GM19043 (cell line): ENCODE measurements at regions not wholly inside any gene's neighbourhood (a gene's known extent, or its start where the extent isn't known, plus 50 kb on each side); places are given as distances from the start of the nearest gene placed in this dataset.
"Not testable (repeated sequence)": the region's sequence is repeated elsewhere in the genome, so short reads cannot be mapped to it uniquely, and the experiment has no call there.

ENCODE experiments used
- ATAC-seq: cut with Tn5 transposase; IDR thresholded peaks from one replicate; pipeline ENCODE4 v1.9.1; 2021; ENCODE audit warnings: low read depth; ENCODE audit not compliant: unreplicated experiment

DNA sequence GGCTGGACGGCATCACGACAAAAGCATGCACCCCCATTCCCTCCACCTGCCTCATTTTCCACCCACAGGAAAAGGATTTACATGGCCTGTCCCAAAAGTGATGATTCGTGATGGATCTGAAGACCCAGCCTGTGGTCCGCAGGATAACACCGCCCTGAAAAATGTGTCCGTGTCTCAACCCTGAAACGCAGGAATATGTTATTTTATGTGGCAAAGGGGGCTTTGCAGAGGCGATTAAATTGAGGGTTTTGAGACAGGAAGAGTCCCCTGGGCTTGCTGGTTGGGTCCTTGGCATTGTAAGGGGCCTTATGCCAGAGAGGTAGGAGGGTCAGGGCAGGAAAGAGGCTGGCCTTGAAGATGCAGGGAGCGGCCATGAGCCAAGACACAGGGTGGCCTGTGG is 80.2 kb upstream of the PPP2R2D start:
- ATAC-seq: no peak

DNA sequence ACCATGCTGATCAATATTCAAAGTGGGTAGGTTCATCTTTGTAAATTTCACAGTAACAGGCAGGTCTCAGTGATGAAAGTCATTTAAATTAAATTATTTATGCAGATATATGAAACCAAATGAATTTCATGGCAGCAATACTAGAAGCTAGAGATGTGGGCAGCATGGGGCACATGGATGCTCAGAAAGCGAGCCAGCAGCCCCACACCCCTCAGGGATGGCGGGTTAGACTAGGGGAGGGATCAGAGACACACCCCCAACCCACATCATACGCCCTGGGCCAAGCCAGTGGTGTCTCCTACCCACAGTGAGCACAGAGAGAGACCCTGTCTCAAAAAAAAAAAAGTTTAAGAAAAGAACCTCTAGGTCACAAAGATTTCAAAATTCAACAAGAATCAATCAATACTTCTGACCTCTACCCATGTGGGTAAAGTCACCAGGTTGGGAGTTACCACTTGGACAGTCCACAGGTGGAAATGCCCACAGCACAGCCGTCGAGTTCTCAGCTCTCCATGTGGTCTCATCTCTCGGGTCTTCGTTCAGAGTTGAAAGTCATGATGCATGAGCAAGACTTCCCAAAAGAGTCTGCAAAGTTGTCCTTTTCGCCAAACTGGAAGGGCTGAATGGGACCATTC is 79.3 kb upstream of the PPP2R2D start:
- ATAC-seq: no peak

DNA sequence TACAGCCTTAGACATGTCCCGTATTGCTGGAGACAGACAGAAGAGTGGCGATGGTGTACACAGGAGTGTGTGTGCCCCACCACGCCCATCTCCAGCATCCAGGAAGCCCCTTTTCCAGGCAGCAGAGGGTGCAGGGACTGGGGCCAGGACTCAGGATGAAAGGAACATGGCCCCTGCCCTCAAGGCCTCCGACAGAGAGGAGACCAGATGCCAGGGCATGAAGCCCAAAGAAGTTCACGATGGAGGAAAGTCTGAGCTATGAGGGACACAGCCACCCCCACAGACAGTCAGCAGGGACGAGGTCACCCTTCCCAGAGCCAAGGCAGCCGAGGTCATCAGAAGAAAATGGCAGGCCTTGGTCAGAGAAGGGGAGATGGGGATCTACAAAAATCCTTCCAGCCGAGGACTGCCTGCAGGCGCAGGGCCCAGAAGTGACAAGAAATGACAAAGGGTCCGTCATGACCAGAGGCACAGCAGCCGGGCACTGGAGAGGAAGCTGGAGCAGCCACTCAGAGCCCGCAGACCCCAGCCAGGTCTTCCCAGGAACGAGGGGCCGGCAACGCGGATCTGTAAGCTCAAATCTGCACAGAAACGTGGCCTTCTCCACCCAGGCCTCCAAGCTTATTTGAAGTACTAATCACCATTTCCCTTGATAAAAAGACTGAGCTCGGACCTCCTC is 78.7 kb upstream of the PPP2R2D start:
- ATAC-seq: no peak

DNA sequence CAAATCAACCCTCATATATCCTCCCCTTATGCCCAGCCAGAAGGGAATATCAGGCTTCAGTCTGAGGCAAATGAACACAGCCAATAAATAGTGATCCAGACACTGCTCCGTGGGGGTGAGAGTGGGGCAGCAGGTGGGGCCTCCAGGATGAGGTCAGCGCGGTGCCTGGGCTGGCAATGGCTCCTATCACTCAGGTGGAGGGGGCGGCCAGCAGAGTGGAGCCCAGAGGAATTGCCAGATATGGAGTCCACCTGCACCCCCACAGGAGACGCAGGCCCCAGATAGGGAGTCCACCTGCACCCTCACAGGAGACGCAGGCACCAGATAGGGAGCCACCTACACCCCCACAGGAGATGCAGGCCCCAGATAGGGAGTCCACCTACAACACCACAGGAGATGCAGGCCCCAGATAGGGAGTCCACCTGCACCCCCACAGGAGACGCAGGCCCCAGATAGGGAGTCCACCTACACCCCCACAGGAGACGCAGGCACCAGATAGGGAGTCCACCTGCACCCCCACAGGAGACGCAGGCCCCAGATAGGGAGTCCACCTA is 78.0 kb upstream of the PPP2R2D start:
- ATAC-seq: no peak

GRCh38 chr10:131823601-131824099 is 77.2 kb upstream of the PPP2R2D start:
- not testable (repeated sequence) for ATAC-seq

DNA sequence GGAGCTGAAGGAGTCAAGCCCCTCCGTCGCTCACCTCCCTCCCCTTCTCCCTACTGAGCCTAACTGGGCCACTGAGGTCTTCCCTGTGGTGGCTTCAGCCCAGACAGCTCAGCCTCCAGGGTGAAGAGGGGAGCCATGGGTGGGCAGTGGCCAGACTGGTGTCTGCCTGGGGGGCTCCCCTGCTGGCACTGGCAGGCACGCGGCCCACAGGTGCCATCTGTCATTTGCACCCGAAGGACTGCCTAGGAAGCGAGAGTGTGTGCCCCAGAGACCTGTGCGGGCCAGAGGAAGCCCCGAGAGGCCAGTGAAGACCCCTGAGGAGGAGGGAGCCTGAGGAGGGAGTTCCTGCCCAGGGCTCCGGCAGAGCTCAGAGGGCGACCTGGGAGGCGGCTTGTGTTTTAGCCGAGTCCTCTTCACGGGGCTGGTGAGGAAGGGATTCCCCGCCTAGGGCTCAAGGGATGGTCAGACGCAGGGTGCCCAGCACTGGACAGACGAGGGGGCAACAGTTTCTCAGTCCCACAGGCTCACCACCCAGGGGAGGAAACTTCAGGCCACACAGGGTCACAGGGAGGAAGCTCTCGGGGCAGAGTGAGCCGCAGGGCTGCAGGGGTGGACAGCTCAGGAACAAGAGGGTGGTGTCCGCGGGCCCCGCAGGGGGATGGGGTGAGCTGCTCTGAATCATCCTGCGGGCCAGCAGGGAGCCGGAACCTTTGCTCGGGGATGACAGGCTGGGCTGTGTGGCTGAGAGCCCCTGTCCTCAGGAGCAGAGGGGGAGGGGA is 76.2 kb upstream of the PPP2R2D start:
- ATAC-seq: no peak

DNA sequence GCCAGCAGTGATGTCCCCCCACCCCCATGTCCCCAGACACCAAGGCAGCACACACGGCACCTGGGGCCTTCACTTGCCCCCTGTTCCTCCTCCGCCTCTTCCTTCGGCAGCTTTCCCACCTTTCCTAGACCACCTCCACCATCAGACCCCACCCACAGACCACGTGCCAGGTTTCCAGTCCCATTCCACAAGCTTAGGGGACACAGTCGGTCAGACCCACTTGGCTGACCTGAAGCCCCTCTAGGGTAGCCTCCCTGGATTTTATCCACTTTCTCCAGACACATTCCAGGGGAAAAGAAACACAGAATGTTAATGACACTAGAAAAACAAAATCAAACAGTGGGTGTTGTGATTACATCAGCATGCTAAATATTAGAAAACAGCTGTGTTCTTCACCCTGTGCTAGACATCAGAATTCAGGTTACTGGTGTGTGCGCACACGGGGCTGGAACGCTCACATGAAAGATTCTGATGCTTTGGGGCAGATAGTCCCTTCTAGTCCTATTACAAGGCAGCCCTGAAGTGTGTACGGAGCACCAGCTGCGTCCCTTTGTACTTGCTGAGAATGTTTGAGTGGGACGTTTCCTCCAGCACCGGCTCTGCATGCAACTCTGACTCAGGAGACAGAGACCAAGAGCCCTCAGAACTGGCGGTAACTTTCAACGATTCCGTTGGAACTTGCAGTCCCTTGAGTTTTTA is 75.5 kb upstream of the PPP2R2D start:
- ATAC-seq: no peak

- ATAC-seq: no peak
Observed at GRCh38 chr10:131825960-131826650, 74.7 kb upstream of the PPP2R2D start.

DNA sequence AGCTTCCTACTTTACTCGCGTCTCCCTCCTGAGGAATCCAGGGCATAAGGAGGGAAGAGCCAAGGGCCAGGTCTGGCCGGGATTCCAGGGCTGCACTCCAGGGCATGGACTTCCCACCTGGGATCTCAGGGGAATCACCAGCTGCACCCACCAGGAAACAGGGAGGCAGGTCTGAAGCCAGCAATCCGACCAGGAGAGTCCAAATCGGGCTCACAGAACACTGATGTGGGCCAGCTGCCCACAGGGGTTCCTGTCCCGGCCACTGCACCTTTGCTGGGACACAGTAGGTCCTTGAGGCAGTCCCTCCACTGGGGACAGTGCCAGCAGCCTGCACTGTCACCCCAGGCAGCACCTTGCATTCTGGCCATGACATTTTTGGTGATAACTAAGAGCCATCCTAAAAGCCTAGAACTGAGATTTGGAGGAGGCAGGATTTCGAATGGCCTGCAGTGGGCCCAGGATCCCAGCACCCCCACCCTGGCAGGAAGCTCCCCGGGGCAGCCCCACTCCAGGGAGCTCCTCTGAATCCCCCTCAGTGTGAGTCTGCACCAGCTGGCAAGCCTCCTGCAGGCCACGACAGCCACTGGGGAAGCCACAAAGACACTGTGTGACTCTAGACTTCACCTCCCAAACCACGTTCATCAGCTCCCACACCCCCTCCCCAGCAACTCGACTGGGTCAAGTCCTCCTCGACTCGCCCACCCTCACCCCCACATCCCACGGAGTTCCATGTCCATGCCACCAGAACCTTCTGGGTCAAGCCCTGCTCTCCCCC is 71.5 kb upstream of the PPP2R2D start:
- no peak for ATAC-seq

DNA sequence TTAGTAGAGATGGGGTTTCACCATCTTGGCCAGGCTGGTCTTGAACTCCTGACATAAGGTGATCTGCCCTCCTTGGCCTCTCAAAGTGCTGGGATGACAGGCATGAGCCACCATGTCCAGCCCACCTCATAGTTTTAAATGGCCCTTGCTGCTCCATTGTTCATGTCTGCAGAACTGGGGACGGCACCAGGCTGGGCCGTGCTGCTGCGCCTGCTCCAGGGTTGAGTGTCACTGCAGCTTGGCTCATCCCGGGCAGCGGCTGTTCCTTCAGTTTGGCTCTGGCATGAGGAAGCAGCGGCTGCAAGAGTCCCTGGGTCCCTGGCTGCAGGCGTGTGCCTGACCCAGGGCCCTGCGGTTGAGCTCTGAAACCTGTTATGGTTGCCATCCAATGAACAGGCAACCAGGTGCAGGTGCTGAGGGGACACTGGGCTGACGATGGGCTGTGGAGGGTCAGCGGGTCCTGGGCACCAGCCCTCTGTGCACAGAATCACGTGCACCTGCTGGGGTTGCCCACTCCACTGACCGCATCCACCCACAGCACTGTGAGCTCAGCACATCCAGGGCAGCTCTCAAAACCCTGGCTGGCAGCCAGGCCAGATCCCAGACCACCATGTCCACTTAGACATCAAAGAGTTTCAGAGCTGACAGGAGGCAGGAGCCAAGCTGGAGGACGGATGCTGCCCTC is 70.2 kb upstream of the PPP2R2D start:
- ATAC-seq: no peak

GRCh38 chr10:131831561-131831960 is 69.2 kb upstream of the PPP2R2D start:
- ATAC-seq: no peak

- ATAC-seq: no peak
Observed at GRCh38 chr10:131832056-131832685, 68.6 kb upstream of the PPP2R2D start.

DNA sequence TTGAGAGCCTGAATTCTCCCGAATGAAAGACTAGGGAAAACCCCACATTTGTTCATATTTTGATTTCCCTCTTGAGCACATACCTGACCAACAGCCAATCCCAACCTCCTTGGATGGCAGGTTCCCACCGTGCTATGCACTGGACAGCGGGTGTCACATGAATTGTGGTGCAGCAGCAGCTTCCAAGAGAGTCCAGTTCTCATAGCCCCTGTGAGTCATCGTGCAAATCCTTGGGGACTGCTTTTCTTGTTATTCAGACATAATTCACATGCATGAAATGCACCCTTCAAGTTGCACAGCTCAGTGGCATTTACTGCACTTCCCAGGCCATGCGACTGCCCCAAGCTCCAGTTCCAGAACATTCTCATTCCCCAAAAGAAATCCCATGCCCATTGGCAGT is 67.8 kb upstream of the PPP2R2D start:
- no peak for ATAC-seq

DNA sequence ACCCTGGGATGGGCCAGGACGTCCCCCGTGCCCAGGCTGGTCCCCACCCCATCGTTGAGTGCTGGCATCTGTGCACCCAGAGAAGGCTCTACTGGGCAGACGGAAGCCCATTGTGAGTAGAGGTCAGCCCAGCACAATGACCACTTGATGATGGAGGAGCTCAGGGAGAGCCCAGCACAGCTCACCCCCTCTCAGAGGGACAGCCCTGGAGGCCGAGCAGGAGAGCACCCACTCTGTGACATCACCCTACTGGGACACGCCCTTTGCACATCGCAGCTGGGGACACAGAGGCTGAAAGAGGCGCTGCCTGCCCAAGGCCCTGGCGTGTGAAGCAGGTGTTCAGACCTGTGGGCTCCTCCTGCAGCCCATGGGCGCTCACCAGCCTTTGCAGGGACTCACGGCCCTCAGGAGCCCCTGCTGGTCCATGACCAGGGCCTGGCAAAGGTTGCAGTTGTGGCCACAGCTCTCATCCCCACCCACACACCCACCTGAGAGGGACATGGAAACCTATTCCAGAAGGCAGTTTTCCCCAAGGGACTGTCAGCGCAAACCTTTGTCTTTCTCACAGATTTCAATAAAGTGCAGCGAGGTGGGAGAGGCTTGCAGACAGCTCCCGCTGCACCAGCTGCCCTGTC is 67.2 kb upstream of the PPP2R2D start:
- ATAC-seq: no peak

DNA sequence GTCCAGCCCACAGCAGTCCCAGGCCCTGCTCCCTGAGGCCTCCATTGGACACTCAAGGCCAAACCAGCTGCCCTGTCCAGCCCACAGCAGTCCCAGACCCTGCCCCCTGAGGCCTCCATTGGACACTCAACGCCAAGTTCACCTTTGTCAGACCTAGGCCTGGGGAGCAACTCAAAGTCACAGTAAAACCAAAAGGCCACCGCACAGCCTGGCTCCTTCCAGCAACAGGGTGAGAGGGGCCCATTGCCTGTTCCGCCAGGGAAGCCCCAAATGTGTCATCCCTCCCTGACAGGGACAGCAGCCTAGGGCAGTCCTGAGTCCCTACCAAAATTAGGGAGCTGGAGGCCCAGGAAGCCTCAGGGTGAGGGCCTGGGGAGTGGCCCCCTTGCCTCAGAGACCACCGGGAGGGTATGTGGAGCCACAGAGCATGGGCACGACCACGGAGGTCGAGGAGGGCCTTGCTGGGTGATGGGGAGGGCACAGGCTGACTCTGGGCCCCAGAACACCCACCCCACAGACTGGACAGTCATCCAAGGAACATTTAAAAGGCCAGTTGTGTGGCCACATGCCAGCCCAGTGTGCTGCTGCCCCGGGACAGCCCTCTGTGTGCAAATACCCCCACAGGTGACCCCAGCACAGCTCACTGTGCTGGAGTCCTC is 66.5 kb upstream of the PPP2R2D start:
- ATAC-seq: no peak

GRCh38 chr10:131838966-131839742 is 61.7 kb upstream of the PPP2R2D start:
- no peak for ATAC-seq
